LNCaP clone FGC (cell line): ENCODE measurements at regions not wholly inside any gene's neighbourhood (a gene's known extent, or its start where the extent isn't known, plus 50 kb on each side); places are given as distances from the start of the nearest gene placed in this dataset.

Experiments used
- DNase-seq: peaks from one replicate; pipeline ENCODE4 v3.0.0-alpha.2; 2011; ENCODE audit warnings: low read depth
- H3K4me3 ChIP-seq: 2 replicates; pipeline ENCODE4 v1.5.1; 2011; ENCODE audit warnings: mild to moderate bottlenecking, low read depth, low read length, control low read depth
- TF ChIP-seq, protein P1 (sequence below): IDR thresholded peaks from 2 replicates; pipeline ENCODE4 v1.5.1; 2012; ENCODE audit warnings: mild to moderate bottlenecking; ENCODE audit not compliant: control insufficient read depth, insufficient read depth; ENCODE audit errors: extremely low read depth

DNA sequence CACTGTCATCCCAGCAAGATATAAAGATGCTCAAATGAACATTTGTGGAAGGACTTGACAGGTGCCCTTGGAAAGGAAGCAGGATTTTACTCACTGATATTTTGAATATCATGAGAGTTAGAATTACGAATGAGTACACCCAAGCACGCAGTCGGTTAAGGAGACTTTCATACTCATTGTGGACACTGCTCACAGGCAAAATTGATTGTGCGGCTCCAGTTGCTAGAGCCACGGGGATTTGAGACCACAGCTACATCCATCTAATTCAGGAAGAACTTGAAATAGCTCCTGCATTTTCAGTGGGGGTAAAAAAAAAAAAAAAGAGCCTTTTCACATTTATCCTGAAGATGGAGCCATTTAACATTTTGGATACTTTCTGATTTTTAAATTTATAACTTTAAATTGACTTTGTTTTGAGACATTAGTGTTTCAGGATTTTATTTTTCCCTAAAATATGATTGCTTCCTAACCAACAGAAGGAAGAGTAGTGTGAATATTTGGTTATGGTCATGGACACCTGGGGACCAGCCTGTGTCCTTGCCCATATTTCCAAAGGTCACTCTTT, 1080.1 kb upstream of the EEF2KMT start:
- TF ChIP-seq, protein P1, sequence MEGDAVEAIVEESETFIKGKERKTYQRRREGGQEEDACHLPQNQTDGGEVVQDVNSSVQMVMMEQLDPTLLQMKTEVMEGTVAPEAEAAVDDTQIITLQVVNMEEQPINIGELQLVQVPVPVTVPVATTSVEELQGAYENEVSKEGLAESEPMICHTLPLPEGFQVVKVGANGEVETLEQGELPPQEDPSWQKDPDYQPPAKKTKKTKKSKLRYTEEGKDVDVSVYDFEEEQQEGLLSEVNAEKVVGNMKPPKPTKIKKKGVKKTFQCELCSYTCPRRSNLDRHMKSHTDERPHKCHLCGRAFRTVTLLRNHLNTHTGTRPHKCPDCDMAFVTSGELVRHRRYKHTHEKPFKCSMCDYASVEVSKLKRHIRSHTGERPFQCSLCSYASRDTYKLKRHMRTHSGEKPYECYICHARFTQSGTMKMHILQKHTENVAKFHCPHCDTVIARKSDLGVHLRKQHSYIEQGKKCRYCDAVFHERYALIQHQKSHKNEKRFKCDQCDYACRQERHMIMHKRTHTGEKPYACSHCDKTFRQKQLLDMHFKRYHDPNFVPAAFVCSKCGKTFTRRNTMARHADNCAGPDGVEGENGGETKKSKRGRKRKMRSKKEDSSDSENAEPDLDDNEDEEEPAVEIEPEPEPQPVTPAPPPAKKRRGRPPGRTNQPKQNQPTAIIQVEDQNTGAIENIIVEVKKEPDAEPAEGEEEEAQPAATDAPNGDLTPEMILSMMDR, result no peak
- no peak overlapping the region for H3K4me3 ChIP-seq
- DNase-seq, result no peak

DNA sequence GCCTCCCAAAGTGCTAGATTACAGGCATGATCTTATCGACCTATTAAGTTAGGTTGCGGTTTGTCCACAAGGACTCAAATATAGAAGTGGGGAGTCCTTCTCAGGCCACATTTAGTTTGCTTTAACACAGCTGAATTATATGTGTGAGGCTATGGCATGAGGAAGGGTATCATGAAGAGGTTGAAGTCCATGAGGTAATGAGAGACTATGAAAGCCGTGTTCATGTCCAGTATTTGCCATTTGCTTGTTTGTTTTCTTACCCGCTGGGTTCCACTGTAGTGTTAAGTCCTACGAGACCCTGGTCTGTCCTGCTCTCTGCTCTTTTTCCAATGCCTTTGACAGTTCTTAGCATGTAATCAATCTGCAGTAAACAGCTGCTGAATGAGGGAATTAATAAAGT, 1072.4 kb upstream of the EEF2KMT start:
- no peak for DNase-seq
- H3K4me3 ChIP-seq, result no peak overlapping the region
- TF ChIP-seq, protein P1, result no peak

DNA sequence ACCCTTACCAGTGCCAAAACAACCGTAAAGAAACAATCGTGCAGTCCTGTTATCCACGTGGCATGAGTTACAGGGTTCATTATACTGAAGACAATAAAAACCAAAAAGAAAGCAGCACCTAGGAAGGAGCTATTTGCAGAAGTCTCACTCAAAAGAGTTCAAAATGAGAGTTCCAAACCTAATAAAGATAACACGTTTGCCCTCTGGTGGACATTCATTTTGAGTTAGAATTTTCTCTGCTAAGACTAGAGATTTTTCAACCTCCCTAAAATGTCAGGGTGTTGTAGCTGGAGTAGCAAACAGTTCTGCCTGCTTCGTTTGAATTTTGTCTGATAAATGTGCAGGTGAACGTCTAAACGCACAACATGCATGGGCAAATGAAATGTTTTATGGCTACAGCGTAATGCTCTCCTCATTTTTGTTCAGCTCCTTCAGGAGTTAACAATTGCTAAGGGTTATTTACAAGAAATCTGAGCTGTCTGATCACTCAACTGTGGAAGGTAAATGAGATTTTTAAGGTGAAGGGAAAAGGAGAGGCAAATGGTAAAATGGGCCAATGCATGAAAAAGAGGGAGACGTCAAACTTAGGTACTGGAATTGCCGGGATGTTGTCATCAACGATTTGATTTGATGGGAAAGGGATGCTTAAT, 1067.9 kb upstream of the EEF2KMT start:
- H3K4me3 ChIP-seq, result no peak overlapping the region
- no peak for DNase-seq
- TF ChIP-seq, protein P1, result peak; percentile 27; the same call in 1 of the 2 replicates

DNA sequence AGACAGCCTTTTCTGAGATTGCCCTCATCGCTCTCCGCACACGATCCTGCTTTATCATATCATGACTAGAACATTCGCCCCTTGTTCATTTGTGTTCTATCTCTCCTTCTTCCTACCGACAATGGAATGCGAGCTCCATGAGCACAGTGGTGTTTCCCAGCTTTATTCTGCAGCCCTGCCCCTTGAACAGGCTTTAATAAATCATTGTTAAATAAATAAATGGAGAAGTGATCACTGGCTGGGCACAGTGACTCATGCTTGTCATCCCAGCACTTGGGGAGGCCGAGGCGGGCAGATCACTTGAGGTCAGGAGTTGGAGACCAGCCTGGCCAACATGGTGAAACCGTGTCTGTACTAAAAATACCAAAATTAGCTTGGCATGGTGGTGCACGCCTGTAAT, 1063.3 kb upstream of the EEF2KMT start:
- no peak overlapping the region for H3K4me3 ChIP-seq
- no peak for DNase-seq
- TF ChIP-seq, protein P1, result no peak

DNA sequence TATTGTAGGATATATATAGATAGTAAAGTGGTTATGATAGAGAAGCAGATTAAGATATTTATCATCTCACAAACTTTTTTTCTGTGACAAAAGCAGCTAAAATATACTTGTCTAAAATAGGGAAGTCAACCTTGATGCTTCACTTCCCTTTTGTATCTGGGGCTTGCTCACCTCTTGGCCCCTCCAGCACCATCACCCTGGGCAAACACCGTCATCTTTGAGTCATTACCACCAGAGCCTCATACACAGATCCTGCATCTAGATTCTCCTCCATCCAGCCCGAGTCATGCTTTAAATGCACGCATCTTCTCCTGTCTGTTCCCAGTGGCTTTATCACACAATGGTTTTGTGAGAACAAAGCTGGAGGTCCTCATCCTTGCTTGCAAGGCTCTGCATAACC, 1062.7 kb upstream of the EEF2KMT start:
- no peak overlapping the region for H3K4me3 ChIP-seq
- no peak for DNase-seq
- TF ChIP-seq, protein P1, result no peak

DNA sequence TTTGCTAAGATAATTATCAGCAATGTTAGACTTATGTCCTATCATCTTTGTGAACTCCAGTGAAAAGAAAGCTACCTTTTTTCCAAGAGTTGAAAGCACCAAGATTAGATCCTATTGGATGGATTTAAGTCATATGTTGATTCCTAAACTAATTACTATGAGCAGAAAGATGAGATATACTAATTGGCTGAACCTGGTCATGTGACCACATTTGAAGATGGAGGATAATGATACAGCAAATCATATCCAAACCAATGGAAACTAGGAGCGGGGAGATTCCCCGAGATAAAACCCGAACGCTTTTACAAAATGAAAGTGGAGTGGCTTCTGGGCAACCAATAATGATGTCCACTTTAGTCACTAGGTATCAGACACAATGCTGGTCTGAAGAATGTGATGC, 1060.2 kb upstream of the EEF2KMT start:
- no peak for DNase-seq
- H3K4me3 ChIP-seq, result 0 out of 2 replicates have a peak overlapping the region, but pooled peaks have one; percentile 18
- TF ChIP-seq, protein P1, result no peak

DNA sequence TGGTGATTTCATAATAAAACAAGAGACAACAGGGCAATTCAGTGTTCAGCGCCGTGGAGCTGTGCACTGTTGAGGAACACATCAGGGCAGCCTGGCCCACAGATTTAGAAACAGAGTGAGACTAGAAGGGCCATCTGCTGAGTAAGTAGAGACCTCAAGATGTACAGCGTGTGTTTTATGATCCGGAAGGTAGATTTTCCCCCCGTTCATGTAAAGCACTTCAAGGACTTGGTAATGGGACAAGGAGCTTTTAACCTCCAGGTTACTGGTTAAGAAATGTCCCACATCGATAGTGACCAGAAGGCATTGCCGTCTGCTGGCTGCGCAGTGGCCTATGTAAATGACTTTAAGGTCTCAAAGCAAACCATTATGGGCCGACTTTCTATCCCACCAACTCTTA, 1057.7 kb upstream of the EEF2KMT start:
- DNase-seq, result no peak
- TF ChIP-seq, protein P1, result no peak
- no peak overlapping the region for H3K4me3 ChIP-seq
